ENCODE measurements at regions not wholly inside any gene's neighbourhood (a gene's known extent, or its start where the extent isn't known, plus 50 kb on each side); places are given as distances from the start of the nearest gene placed in this dataset.

DNA sequence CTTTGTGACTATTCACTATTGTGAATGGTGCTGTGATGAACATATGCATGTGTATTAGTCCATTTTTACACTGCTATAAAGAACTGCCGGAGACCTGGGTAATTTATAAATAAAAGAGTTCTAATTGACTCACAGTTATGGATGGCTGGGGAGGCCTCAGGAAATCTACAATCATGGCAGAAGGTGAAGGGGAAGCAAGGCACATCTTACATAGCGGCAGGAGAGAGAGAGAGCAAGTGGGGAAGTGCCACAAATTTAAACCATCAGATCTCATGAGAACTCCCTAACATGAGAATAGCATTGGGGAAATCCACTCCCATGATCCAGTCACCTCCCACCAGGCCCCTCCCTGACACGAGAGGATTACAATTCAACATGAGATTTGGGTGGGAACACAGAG is 90.8 kb downstream of the ATP23 start:
- intact Hi-C loops (cut with DNase I), result no loop called here
- ATAC-seq (no peak), FAIRE-seq (no peak), DNase-seq (no peak)
- Histone ChIP-seq H3K4me3 (no peak overlapping the region), H3K36me3 (no peaks in the 10 kb centered on the region), H3K9me3 (no peaks in the 10 kb centered on the region), H3K27me3 (no peaks in the 10 kb centered on the region), H3K27ac (no peak overlapping the region), H3K4me1 (no peaks in the 10 kb centered on the region)
- TF ChIP-seq, protein P1, sequence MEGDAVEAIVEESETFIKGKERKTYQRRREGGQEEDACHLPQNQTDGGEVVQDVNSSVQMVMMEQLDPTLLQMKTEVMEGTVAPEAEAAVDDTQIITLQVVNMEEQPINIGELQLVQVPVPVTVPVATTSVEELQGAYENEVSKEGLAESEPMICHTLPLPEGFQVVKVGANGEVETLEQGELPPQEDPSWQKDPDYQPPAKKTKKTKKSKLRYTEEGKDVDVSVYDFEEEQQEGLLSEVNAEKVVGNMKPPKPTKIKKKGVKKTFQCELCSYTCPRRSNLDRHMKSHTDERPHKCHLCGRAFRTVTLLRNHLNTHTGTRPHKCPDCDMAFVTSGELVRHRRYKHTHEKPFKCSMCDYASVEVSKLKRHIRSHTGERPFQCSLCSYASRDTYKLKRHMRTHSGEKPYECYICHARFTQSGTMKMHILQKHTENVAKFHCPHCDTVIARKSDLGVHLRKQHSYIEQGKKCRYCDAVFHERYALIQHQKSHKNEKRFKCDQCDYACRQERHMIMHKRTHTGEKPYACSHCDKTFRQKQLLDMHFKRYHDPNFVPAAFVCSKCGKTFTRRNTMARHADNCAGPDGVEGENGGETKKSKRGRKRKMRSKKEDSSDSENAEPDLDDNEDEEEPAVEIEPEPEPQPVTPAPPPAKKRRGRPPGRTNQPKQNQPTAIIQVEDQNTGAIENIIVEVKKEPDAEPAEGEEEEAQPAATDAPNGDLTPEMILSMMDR (IDR thresholded peaks at IDR 0.05), result no peak
- 92 to 98% methylated on average over 3 of the region's 3 CpGs for WGBS, 2 donors

DNA sequence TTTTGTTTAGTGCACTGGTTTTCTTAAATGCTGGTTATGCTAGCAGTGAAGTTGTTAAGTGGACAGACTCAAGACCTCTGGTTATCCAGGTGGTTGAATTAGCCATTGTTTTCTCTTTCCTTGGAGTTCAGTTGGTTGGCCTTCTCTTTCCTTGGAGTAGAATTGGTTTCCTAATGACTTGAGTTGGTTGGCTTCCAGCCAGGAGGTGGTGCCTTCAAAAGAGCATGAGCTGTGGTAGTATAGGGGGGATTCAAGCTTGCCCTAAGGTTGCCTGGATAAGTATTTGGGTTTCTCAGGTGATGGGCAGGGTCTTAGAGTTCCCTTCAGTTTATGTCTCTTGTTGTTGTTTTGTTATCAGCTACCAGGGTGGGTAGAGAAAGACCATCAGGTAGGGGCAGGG is 92.5 kb downstream of the ATP23 start:
- no peaks in the 10 kb centered on the region for H3K4me1 ChIP-seq
- H3K4me3 ChIP-seq, result no peak overlapping the region
- FAIRE-seq (no peak), ATAC-seq (no peak), DNase-seq (no peak)
- TF ChIP-seq, protein P1 (IDR thresholded peaks at IDR 0.05), result no peak
- no peaks in the 10 kb centered on the region for H3K9me3 ChIP-seq
- H3K27me3 ChIP-seq, result no peaks in the 10 kb centered on the region
- intact Hi-C loops (cut with DNase I), result no loop called here
- no peaks in the 10 kb centered on the region for H3K36me3 ChIP-seq
- no peak overlapping the region for H3K27ac ChIP-seq

DNA sequence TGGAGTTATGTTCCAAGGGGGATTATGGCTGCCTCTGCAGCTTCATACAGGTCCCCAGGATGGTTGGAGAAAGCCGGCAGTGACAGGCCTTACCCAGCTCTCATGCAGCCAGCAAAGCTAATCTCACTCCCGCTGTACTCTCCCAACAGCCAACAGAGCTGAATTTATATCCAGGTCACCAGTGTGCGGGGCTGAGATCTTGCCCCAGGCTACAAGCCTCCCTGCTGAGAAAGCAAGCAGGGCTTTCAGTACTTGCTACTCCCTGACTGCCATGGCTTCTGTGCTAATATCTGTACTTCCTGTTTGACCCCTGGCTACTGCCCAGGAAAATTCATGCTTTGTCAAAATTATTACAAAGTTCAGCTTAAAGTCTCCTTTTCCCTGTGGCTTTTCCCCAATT is 92.9 kb downstream of the ATP23 start:
- no peaks in the 10 kb centered on the region for H3K4me1 ChIP-seq
- TF ChIP-seq, protein P1 (IDR thresholded peaks at IDR 0.05), result no peak
- 88% methylated on average over 3 of the region's 3 CpGs for WGBS, 2 donors
- H3K36me3 ChIP-seq, result no peaks in the 10 kb centered on the region
- intact Hi-C loops (cut with DNase I), result no loop called here
- ATAC-seq (no peak), FAIRE-seq (no peak), DNase-seq (no peak)
- H3K27me3 ChIP-seq, result no peaks in the 10 kb centered on the region
- no peak overlapping the region for H3K27ac ChIP-seq
- H3K9me3 ChIP-seq, result no peaks in the 10 kb centered on the region
- H3K4me3 ChIP-seq, result no peak overlapping the region

DNA sequence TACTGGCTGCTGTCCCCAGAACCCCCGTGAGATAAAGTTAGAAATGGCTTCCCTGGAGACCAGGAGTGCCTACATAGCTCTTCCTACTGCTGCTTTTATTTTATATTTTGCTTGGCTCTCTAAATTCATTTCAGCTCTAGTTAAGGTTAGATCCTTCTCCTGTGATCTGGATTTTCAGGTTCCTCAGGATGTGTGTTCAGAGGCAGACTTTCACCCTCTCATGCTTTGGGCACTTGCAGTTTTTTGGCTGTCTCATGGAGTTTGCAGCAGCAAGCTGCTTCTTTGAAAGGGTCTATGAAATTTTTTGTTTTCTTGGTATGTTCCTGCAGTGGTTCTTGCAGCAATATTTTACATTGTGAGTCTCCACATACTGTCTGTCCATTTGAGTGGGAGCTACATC is 93.3 kb downstream of the ATP23 start:
- no peak for ATAC-seq
- FAIRE-seq, result no peak
- 0 to 55% methylated on average over 1 of the region's 1 CpG for WGBS, 2 donors

DNA sequence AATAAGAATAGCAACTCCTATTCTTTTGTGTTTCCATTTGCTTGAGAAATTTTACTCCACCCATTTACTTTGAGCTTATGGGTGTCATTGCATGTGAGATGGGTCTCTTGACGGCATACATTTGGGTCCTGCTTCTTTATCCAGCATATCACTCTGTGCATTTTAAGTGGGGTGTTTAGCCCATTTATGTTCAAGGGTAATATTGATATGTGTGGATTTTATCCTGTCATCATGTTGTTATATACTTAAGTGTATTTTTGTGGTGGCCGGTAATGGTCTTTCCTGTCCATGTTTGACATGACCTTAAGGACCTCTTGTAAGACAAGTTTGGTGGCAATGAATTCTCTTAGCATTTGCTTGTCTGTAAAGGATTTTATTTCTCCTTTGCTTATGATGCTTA is 100.1 kb downstream of the ATP23 start:
- no peaks in the 10 kb centered on the region for H3K27me3 ChIP-seq
- DNase-seq, result no peak
- TF ChIP-seq, protein P1 (IDR thresholded peaks at IDR 0.05), result no peak
- intact Hi-C loops (cut with DNase I), result no loop called here
- no peak overlapping the region for H3K4me3 ChIP-seq
- no peak overlapping the region for H3K27ac ChIP-seq
- WGBS, 2 donors, result 95 to 98% methylated on average over 2 of the region's 2 CpGs
- no peak for ATAC-seq
- no peaks in the 10 kb centered on the region for H3K4me1 ChIP-seq
- no peak for FAIRE-seq
- no peaks in the 10 kb centered on the region for H3K9me3 ChIP-seq
- no peaks in the 10 kb centered on the region for H3K36me3 ChIP-seq

More for the DNA sequence above, 93.3 kb downstream of the ATP23 start:
- Histone ChIP-seq H3K36me3 (no peaks in the 10 kb centered on the region), H3K27me3 (no peaks in the 10 kb centered on the region), H3K4me3 (no peak overlapping the region), H3K27ac (no peak overlapping the region), H3K9me3 (no peaks in the 10 kb centered on the region), H3K4me1 (no peaks in the 10 kb centered on the region)
- DNase-seq, result no peak
- TF ChIP-seq, protein P1 (IDR thresholded peaks at IDR 0.05), result no peak
- intact Hi-C loops (cut with DNase I), result no loop called here
